Omental fat pad (tissue), 3 donors: ENCODE measurements at regions not wholly inside any gene's neighbourhood (a gene's known extent, or its start where the extent isn't known, plus 50 kb on each side); places are given as distances from the start of the nearest gene placed in this dataset.

Experiments used
- ATAC-seq: fragments of 150-250 bp; one replicate; pipeline ENCODE4 v1.9.1; 2016; ENCODE audit warnings: mild to moderate bottlenecking, moderate library complexity; ENCODE audit not compliant: low FRiP score
- DNase-seq: peaks from one replicate; pipeline ENCODE4 v3.0.0-alpha.2; 2019; ENCODE audit warnings: low spot score
- CTCF ChIP-seq, 3 donors: fragments of 450-650 bp; IDR thresholded peaks; one replicate each; pipeline ENCODE4 v1.5.1; 2016 to 2017; ENCODE audit warnings: antibody characterized with exemption in 3 of 3, mild to moderate bottlenecking in 3 of 3, moderate library complexity in 2 of 3

GRCh38 chr18:64966667-64967066, 784.1 kb upstream of the CDH7 start:
- no peak for TF ChIP-seq CTCF (IDR thresholded peaks at IDR 0.05)
- ATAC-seq = no peak
- no peak for DNase-seq

- no peak for DNase-seq
- TF ChIP-seq CTCF (IDR thresholded peaks at IDR 0.05) = no peak
- no peak for ATAC-seq
Observed at GRCh38 chr18:64956465-64956864, 794.3 kb upstream of the CDH7 start.

- ATAC-seq (no peak), DNase-seq (no peak)
- no peak for TF ChIP-seq CTCF (IDR thresholded peaks at IDR 0.05)
Observed at GRCh38 chr18:64949885-64950284, 800.9 kb upstream of the CDH7 start.

- ATAC-seq (no peak), DNase-seq (no peak)
- TF ChIP-seq CTCF (IDR thresholded peaks at IDR 0.05) = no peak
Observed at GRCh38 chr18:64936671-64937070, 787.8 kb upstream of the LINC00305 start.

DNA sequence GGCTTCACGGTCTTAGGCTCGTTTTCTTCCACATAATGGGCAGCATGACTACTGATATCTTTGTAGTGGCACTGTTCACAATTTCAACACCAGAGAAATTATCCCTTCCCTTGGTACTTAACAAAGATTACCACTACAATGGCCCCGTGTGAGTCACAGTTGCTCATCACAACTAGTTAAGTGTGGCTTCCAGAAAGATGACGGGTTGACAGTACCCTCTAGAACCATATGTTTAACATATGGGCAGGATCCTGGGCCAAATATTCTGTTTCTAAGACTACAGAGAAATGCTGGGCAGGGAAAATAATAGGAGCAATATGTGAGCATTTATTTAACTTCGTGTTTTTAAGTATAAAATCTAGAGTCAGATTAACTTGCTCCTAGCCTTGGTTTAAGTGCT, 780.1 kb upstream of the LINC00305 start:
- no peak for ATAC-seq

DNA sequence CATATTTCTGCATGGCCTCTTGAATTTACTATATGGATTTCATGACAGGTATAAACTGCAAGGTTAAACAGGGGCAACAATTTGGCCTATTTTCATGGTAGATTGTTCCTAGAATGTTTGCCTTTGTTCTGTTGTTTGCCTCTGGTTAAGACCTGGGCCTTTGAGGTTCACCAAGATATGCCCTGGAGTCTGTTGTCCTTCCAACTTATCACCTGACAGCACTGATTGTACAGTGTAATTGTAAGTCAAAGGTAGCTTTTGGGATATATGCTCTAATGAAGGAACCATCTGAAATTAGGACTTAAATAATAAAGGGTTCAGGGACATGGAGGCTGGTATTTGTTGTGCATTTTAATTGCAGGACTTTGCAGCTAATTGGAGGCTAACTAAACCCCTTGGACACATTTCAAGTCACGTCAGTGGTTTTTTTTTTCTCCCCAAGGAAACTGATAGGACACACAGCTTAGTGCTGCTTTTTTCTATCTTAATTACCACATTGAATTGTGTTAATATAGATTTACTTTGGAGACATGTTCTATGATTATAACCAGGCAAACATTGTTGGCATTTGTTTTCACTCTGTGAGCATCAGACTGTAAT, 771.2 kb upstream of the LINC00305 start:
- ATAC-seq = no peak
- no peak for DNase-seq

More for the DNA sequence above, 780.1 kb upstream of the LINC00305 start:
- TF ChIP-seq CTCF (IDR thresholded peaks at IDR 0.05) = no peak
- DNase-seq = no peak

More for the DNA sequence above, 771.2 kb upstream of the LINC00305 start:
- TF ChIP-seq CTCF (IDR thresholded peaks at IDR 0.05) = no peak
